GM19438 (cell line): ENCODE measurements at regions not wholly inside any gene's neighbourhood (a gene's known extent, or its start where the extent isn't known, plus 50 kb on each side); places are given as distances from the start of the nearest gene placed in this dataset.
"Not testable (repeated sequence)": the region's sequence is repeated elsewhere in the genome, so short reads cannot be mapped to it uniquely, and the experiment has no call there.

Experiments used
- ATAC-seq: cut with Tn5 transposase; IDR thresholded peaks from one replicate; pipeline ENCODE4 v1.9.1; 2021; ENCODE audit warnings: low read depth; ENCODE audit not compliant: unreplicated experiment

GRCh38 chr11:49499117-49499516 lies 290.7 kb upstream of the FOLH1 start:
- ATAC-seq: no peak

- ATAC-seq: no peak
These were observed 296.8 kb upstream of the FOLH1 start for GRCh38 chr11:49505231-49505630.

- peak; percentile 91 for ATAC-seq
These were observed 317.9 kb upstream of the FOLH1 start for GRCh38 chr11:49526240-49526829.

GRCh38 chr11:49533204-49533603 lies 324.8 kb upstream of the FOLH1 start:
- ATAC-seq: no peak

GRCh38 chr11:49538927-49539326 lies 330.5 kb upstream of the FOLH1 start:
- not testable (repeated sequence) for ATAC-seq

- ATAC-seq: not testable (repeated sequence)
These were observed 350.0 kb upstream of the FOLH1 start for GRCh38 chr11:49558261-49558847.

GRCh38 chr11:49560593-49560992 lies 352.2 kb upstream of the FOLH1 start:
- not testable (repeated sequence) for ATAC-seq

GRCh38 chr11:49561240-49561880 lies 353.0 kb upstream of the FOLH1 start:
- not testable (repeated sequence) for ATAC-seq

GRCh38 chr11:49562262-49562661 lies 353.9 kb upstream of the FOLH1 start:
- ATAC-seq: not testable (repeated sequence)

- not testable (repeated sequence) for ATAC-seq
These were observed 371.1 kb upstream of the FOLH1 start for GRCh38 chr11:49579492-49579891.

- ATAC-seq: not testable (repeated sequence)
These were observed 366.7 kb upstream of the OR4C13 start for GRCh38 chr11:49585495-49585894.

GRCh38 chr11:49608892-49609291 lies 343.3 kb upstream of the OR4C13 start:
- ATAC-seq: not testable (repeated sequence)

GRCh38 chr11:49623872-49624271 lies 328.3 kb upstream of the OR4C13 start:
- not testable (repeated sequence) for ATAC-seq

GRCh38 chr11:49670705-49671104 lies 281.5 kb upstream of the OR4C13 start:
- not testable (repeated sequence) for ATAC-seq

GRCh38 chr11:49702121-49702520 lies 250.1 kb upstream of the OR4C13 start:
- ATAC-seq: not testable (repeated sequence)

- not testable (repeated sequence) for ATAC-seq
These were observed 201.7 kb upstream of the OR4C13 start for GRCh38 chr11:49750447-49750846.

- ATAC-seq: not testable (repeated sequence)
These were observed 201.2 kb upstream of the OR4C13 start for GRCh38 chr11:49750960-49751359.

GRCh38 chr11:49780791-49781190 lies 171.4 kb upstream of the OR4C13 start:
- ATAC-seq: not testable (repeated sequence)

GRCh38 chr11:49782000-49782399 lies 170.2 kb upstream of the OR4C13 start:
- ATAC-seq: not testable (repeated sequence)

- not testable (repeated sequence) for ATAC-seq
These were observed 168.3 kb upstream of the OR4C13 start for GRCh38 chr11:49783841-49784240.

- not testable (repeated sequence) for ATAC-seq
These were observed 162.4 kb upstream of the OR4C13 start for GRCh38 chr11:49789787-49790186.
